ENCODE measurements at regions not wholly inside any gene's neighbourhood (a gene's known extent, or its start where the extent isn't known, plus 50 kb on each side); places are given as distances from the start of the nearest gene placed in this dataset.

DNA sequence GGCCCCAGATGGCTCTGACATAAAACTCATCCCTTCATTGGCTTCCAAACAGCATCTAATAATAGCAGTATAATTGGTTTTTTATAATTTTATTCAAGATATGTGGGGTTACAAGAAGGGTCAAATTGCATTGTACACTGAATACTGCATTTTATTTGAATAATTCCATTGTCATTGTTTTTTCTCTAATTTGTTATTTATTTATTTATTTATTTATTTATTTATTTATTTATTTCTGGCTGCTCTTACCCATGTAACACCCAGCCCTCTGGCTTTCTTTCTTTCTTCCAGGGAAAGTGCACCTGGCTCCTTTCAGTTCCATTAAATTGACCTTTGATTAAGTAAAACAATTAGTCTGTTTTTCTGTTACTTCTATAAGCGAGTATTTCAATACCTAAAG lies 210.1 kb downstream of the CDH9 start:
- H3K9me3 ChIP-seq = no peaks in the 10 kb centered on the region
- H3K4me3 ChIP-seq = no peak overlapping the region
- H3K27me3 ChIP-seq = no peaks in the 10 kb centered on the region
- ATAC-seq (no peak), DNase-seq (no peak)
- no peak overlapping the region for H3K27ac ChIP-seq
- no peaks in the 10 kb centered on the region for H3K4me1 ChIP-seq
- no peaks in the 10 kb centered on the region for H3K36me3 ChIP-seq
- TF ChIP-seq, protein P1, sequence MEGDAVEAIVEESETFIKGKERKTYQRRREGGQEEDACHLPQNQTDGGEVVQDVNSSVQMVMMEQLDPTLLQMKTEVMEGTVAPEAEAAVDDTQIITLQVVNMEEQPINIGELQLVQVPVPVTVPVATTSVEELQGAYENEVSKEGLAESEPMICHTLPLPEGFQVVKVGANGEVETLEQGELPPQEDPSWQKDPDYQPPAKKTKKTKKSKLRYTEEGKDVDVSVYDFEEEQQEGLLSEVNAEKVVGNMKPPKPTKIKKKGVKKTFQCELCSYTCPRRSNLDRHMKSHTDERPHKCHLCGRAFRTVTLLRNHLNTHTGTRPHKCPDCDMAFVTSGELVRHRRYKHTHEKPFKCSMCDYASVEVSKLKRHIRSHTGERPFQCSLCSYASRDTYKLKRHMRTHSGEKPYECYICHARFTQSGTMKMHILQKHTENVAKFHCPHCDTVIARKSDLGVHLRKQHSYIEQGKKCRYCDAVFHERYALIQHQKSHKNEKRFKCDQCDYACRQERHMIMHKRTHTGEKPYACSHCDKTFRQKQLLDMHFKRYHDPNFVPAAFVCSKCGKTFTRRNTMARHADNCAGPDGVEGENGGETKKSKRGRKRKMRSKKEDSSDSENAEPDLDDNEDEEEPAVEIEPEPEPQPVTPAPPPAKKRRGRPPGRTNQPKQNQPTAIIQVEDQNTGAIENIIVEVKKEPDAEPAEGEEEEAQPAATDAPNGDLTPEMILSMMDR (IDR thresholded peaks at IDR 0.05) = no peak
- intact Hi-C loops (cut with DNase I) = no loop called here

- Histone ChIP-seq H3K27ac (no peak overlapping the region), H3K9me3 (peaks cover 0 to 23% of the 10 kb centered on the region in 2 donors), H3K4me3 (no peak overlapping the region), H3K36me3 (no peaks in the 10 kb centered on the region), H3K27me3 (no peaks in the 10 kb centered on the region), H3K4me1 (no peaks in the 10 kb centered on the region)
- DNase-seq (peak in 1 of 4 donors; percentile 43), ATAC-seq (no peak)
- TF ChIP-seq, protein P1 (IDR thresholded peaks at IDR 0.05) = no peak
- intact Hi-C loops (cut with DNase I) = no loop called here
Measured at GRCh38 chr5:26813235-26813634, 225.2 kb downstream of the CDH9 start.

DNA sequence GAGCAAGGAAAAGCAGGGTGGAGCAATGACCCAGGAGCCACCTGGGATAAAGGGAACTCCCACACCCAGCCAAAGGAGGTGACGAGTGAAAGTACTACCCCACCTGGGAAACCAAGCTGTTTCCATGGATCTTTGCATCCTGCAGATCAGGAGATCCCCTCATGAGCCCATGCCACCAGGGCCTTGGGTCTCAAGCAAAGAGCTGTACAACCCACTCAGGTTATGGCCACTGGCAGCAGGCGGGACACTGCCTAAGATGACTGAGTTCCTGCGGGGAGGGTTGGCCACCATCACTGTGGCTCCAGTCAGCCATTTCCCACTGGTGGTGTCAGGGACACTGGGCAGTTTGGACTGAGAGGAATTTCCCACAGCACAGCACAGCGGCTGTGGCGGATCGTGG lies 225.7 kb downstream of the CDH9 start:
- peaks cover 0 to 25% of the 10 kb centered on the region in 2 donors for H3K9me3 ChIP-seq
- H3K4me3 ChIP-seq = no peak overlapping the region
- H3K27me3 ChIP-seq = no peaks in the 10 kb centered on the region
- ATAC-seq (no peak), DNase-seq (peak in 1 of 4 donors; percentile 19)
- TF ChIP-seq, protein P1 (IDR thresholded peaks at IDR 0.05) = no peak
- no peaks in the 10 kb centered on the region for H3K36me3 ChIP-seq
- H3K4me1 ChIP-seq = no peaks in the 10 kb centered on the region
- intact Hi-C loops (cut with DNase I) = no loop called here
- H3K27ac ChIP-seq = no peak overlapping the region

DNA sequence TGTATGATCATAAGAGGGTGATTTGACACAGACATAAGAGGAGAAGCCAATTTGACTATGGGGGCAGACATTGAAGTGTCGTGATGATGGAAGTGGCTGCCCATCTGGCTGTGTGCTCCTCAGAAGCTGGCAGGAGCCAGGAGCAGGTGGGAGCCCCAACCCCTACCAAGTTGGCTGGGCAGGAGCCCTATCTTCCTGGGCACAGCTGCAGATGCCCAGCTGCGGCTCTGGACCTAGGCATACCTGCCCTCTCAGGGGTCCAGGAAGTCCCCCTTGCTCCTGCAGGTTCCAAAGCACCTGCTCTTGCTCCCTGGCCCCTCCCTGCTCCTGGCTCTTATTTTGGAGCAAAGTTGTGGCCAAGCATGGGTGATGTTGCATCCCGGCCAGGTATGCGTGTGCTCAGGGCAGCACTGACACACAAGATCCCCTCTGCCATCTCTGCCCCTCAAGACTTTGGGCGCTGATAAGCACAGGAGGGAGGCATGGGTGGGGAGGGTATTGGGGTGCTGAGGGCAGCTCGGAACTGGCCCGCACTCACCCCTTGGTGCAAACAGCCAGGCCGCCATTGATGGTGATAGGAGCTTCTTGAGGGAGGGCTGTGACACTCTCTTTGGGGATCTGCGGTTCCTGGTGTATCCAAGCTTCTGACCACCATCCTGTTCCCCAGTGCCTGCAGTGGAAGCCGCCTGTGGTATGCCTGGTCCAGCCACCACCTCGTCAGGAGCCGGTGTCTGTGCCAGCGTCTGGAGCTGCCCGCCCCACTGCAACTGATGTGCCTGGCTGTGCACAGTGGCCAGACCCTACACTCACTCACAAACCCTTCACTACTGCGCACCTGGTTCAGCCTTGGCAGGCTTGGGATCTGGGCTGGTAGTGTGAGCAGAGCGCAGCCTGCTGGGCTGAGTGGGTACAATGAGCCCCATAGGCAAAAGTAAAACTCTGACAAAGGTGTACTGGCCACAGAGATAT lies 230.9 kb downstream of the CDH9 start:
- TF ChIP-seq, protein P1 (IDR thresholded peaks at IDR 0.05) = no peak
- no peak overlapping the region for H3K4me3 ChIP-seq
- no peaks in the 10 kb centered on the region for H3K27me3 ChIP-seq
- H3K27ac ChIP-seq = no peak overlapping the region
- H3K36me3 ChIP-seq = no peaks in the 10 kb centered on the region
- peaks cover 0 to 30% of the 10 kb centered on the region in 2 donors for H3K9me3 ChIP-seq
- ATAC-seq (no peak), DNase-seq (peak in 1 of 4 donors; percentile 62)
- no peaks in the 10 kb centered on the region for H3K4me1 ChIP-seq
- intact Hi-C loops (cut with DNase I) = no loop called here

DNA sequence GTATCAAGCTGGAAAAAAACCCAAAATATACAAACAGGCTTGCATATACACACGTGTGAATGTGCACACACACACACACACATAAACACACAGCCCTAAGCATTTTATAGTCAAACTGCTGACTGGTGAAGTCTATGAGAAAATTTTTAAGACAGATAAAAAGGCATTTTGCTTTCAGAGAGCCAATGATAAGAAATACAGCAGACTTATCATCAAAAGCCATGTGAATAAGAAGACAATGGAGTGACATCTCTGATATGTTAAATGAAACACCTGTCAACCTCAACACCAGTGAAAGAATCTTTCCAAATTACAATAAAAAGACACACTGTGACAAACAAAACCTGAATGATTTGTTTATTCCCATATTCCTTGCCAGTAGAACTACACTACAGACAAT lies 233.3 kb downstream of the CDH9 start:
- intact Hi-C loops (cut with DNase I) = no loop called here
- Histone ChIP-seq H3K4me3 (no peak overlapping the region), H3K9me3 (peaks cover 0 to 28% of the 10 kb centered on the region in 2 donors), H3K27me3 (no peaks in the 10 kb centered on the region), H3K27ac (no peak overlapping the region), H3K36me3 (no peaks in the 10 kb centered on the region), H3K4me1 (no peaks in the 10 kb centered on the region)
- DNase-seq (no peak), ATAC-seq (no peak)
- TF ChIP-seq, protein P1 (IDR thresholded peaks at IDR 0.05) = no peak

Data from left lung (tissue), 4 donors.